Esophagus squamous epithelium (tissue), 5 donors: ENCODE measurements at regions not wholly inside any gene's neighbourhood (a gene's known extent, or its start where the extent isn't known, plus 50 kb on each side); places are given as distances from the start of the nearest gene placed in this dataset.

Experiments
- DNase-seq: peaks from one replicate; lab custom pipeline; 2025; lab: John Stamatoyannopoulos, UW
- H3K27ac ChIP-seq, 4 donors: fragments of 200-600 bp; sonication (generic); one replicate each; pipeline ENCODE4 v1.5.1; 2016 to 2019; ENCODE audit warnings: mild to moderate bottlenecking in 1 of 4
- H3K27me3 ChIP-seq, 4 donors: fragments of 200-600 bp; sonication (generic); 1 replicate in 3 of 4; 2 replicates in 1 of 4; pipeline versions ENCODE4 v1.5.1 to v1.6.0; 2017 to 2021; ENCODE audit warnings: antibody characterized with exemption in 1 of 4
- H3K36me3 ChIP-seq, 3 donors: fragments of 200-600 bp; sonication (generic); one replicate each; pipeline ENCODE4 v1.5.1; 2016 to 2019
- H3K4me1 ChIP-seq, 3 donors: fragments of 200-600 bp; sonication (generic); one replicate each; pipeline ENCODE4 v1.5.1; 2017 to 2019
- H3K4me3 ChIP-seq, 4 donors: fragments of 200-600 bp; sonication (generic); 1 replicate in 3 of 4; 2 replicates in 1 of 4; pipeline ENCODE4 v1.5.1; 2016 to 2019; ENCODE audit warnings: mild to moderate bottlenecking in 2 of 4, moderate library complexity in 1 of 4
- H3K9me3 ChIP-seq, 3 donors: fragments of 200-600 bp; sonication (generic); one replicate each; pipeline ENCODE4 v1.5.1; 2016 to 2019
- CTCF ChIP-seq, 6 experiments: fragments of 450-650 bp in 4 of 6; fragments of 200-600 bp in 2 of 6; sonication (generic) in 2 of 6; IDR thresholded peaks; one replicate each; pipeline ENCODE4 v1.5.1; 2016 to 2019; ENCODE audit warnings: antibody characterized with exemption in 6 of 6, mild to moderate bottlenecking in 4 of 6, moderate library complexity in 4 of 6
- POLR2A ChIP-seq, 4 donors: fragments of 450-650 bp; IDR thresholded peaks; one replicate each; pipeline ENCODE4 v1.6.1; 2017; ENCODE audit warnings: antibody characterized with exemption in 4 of 4, mild to moderate bottlenecking in 4 of 4, moderate library complexity in 3 of 4
- WGBS, 2 donors: methylation state at CpG; one replicate each; pipeline ENCODE4 v1.1.5; 2018; 5-methylcytosine and 5-hydroxymethylcytosine counted together
- intact Hi-C: fragments of 100-400 bp; cut with DNase I; formaldehyde crosslinking; loops from one replicate; pipeline ENCODE4 v1.15.0; 2022
- donor health status: DM: yes; HTN: yes; CAD: no.

- DNase-seq, result no peak
- intact Hi-C loops, result no loop called here
- 72 to 86% methylated on average over 6 to 7 of the region's 7 CpGs for WGBS, 2 donors
- Histone ChIP-seq H3K27me3 (no peaks in the 10 kb centered on the region), H3K27ac (no peak overlapping the region), H3K4me3 (no peak overlapping the region), H3K4me1 (peaks cover 0 to 6% (median 0%) of the 10 kb centered on the region in 3 donors), H3K36me3 (no peaks in the 10 kb centered on the region), H3K9me3 (no peaks in the 10 kb centered on the region)
- TF ChIP-seq CTCF (IDR thresholded peaks at IDR 0.05) (no peak), POLR2A (IDR thresholded peaks at IDR 0.05) (no peak)
These were observed 432.7 kb downstream of the IRS1 start for GRCh38 chr2:226366920-226367319.

- TF ChIP-seq POLR2A (IDR thresholded peaks at IDR 0.05), result no peak
- TF ChIP-seq CTCF (IDR thresholded peaks at IDR 0.05), result no peak
- intact Hi-C loops, result no loop called here
- H3K9me3 ChIP-seq, result no peaks in the 10 kb centered on the region
- H3K27me3 ChIP-seq, result no peaks in the 10 kb centered on the region
- H3K36me3 ChIP-seq, result no peaks in the 10 kb centered on the region
- no peak overlapping the region for H3K27ac ChIP-seq
- peaks cover 0 to 6% (median 0%) of the 10 kb centered on the region in 3 donors for H3K4me1 ChIP-seq
- no peak overlapping the region for H3K4me3 ChIP-seq
- no peak for DNase-seq
These were observed 435.4 kb downstream of the IRS1 start for GRCh38 chr2:226364217-226364616.

GRCh38 chr2:226362980-226363379, 436.6 kb downstream of the IRS1 start:
- H3K36me3 ChIP-seq, result no peaks in the 10 kb centered on the region
- H3K27ac ChIP-seq, result no peak overlapping the region
- peaks cover 0 to 6% (median 0%) of the 10 kb centered on the region in 3 donors for H3K4me1 ChIP-seq
- no peaks in the 10 kb centered on the region for H3K9me3 ChIP-seq
- H3K4me3 ChIP-seq, result no peak overlapping the region
- no peak for TF ChIP-seq POLR2A (IDR thresholded peaks at IDR 0.05)
- no peak for TF ChIP-seq CTCF (IDR thresholded peaks at IDR 0.05)
- intact Hi-C loops, result no loop called here
- DNase-seq, result no peak
- H3K27me3 ChIP-seq, result no peaks in the 10 kb centered on the region
- 29 to 66% methylated on average over 2 of the region's 2 CpGs for WGBS, 2 donors

- 61 to 74% methylated on average over 2 of the region's 2 CpGs for WGBS, 2 donors
- no peak for TF ChIP-seq CTCF (IDR thresholded peaks at IDR 0.05)
- no peak for TF ChIP-seq POLR2A (IDR thresholded peaks at IDR 0.05)
- no peaks in the 10 kb centered on the region for H3K9me3 ChIP-seq
- no peak overlapping the region for H3K27ac ChIP-seq
- DNase-seq, result no peak
- no peaks in the 10 kb centered on the region for H3K36me3 ChIP-seq
- H3K4me1 ChIP-seq, result peaks cover 0 to 6% (median 0%) of the 10 kb centered on the region in 3 donors
- H3K27me3 ChIP-seq, result no peaks in the 10 kb centered on the region
- intact Hi-C loops, result no loop called here
- no peak overlapping the region for H3K4me3 ChIP-seq
These were observed 439.0 kb downstream of the IRS1 start for GRCh38 chr2:226360658-226361057.

GRCh38 chr2:226358688-226359087, 440.9 kb downstream of the IRS1 start:
- no peak overlapping the region for H3K4me3 ChIP-seq
- DNase-seq, result no peak
- H3K27ac ChIP-seq, result no peak overlapping the region
- H3K4me1 ChIP-seq, result peaks cover 0 to 6% (median 0%) of the 10 kb centered on the region in 3 donors
- intact Hi-C loops, result no loop called here
- H3K27me3 ChIP-seq, result no peaks in the 10 kb centered on the region
- no peaks in the 10 kb centered on the region for H3K9me3 ChIP-seq
- no peaks in the 10 kb centered on the region for H3K36me3 ChIP-seq
- WGBS, 2 donors, result 59 to 76% methylated on average over 5 of the region's 5 CpGs
- TF ChIP-seq POLR2A (IDR thresholded peaks at IDR 0.05) (no peak), CTCF (IDR thresholded peaks at IDR 0.05) (no peak)
